ENCODE measurements at regions not wholly inside any gene's neighbourhood (a gene's known extent, or its start where the extent isn't known, plus 50 kb on each side); places are given as distances from the start of the nearest gene placed in this dataset.

- DNase-seq: peak; percentile 38
Observed at GRCh38 chr5:93161661-93162654, 419.1 kb downstream of the NR2F1-AS1 start.

GRCh38 chr5:93158841-93159240 is 422.2 kb downstream of the NR2F1-AS1 start:
- DNase-seq: no peak

GRCh38 chr5:93156566-93156965 is 424.5 kb downstream of the NR2F1-AS1 start:
- DNase-seq: no peak

GRCh38 chr5:93154535-93154934 is 426.5 kb downstream of the NR2F1-AS1 start:
- DNase-seq: no peak

- DNase-seq: no peak
Observed at GRCh38 chr5:93153461-93153860, 427.6 kb downstream of the NR2F1-AS1 start.

GRCh38 chr5:93151896-93152295 is 429.1 kb downstream of the NR2F1-AS1 start:
- no peak for DNase-seq

GRCh38 chr5:93151121-93151520 is 429.9 kb downstream of the NR2F1-AS1 start:
- no peak for DNase-seq

- no peak for DNase-seq
Observed at GRCh38 chr5:93150311-93151012, 430.6 kb downstream of the NR2F1-AS1 start.

GRCh38 chr5:93145767-93146166 is 435.3 kb downstream of the NR2F1-AS1 start:
- no peak for DNase-seq

- no peak for DNase-seq
Observed at GRCh38 chr5:93145019-93145418, 436.0 kb downstream of the NR2F1-AS1 start.

GRCh38 chr5:93141969-93142368 is 439.1 kb downstream of the NR2F1-AS1 start:
- DNase-seq: no peak

- DNase-seq: peak; percentile 29
Observed at GRCh38 chr5:93130624-93131490, 450.2 kb downstream of the NR2F1-AS1 start.

GRCh38 chr5:93126634-93127033 is 454.4 kb downstream of the NR2F1-AS1 start:
- no peak for DNase-seq

GRCh38 chr5:93123127-93123526 is 457.9 kb downstream of the NR2F1-AS1 start:
- peak; percentile 17 for DNase-seq

- DNase-seq: no peak
Observed at GRCh38 chr5:93122446-93122845, 458.6 kb downstream of the NR2F1-AS1 start.

GRCh38 chr5:93120771-93121170 is 460.2 kb downstream of the NR2F1-AS1 start:
- DNase-seq: no peak

- no peak for DNase-seq
Observed at GRCh38 chr5:93120051-93120450, 461.0 kb downstream of the NR2F1-AS1 start.

- DNase-seq: no peak
Observed at GRCh38 chr5:93117751-93118531, 463.1 kb downstream of the NR2F1-AS1 start.

- DNase-seq: no peak
Observed at GRCh38 chr5:93107805-93108520, 473.1 kb downstream of the NR2F1-AS1 start.

GRCh38 chr5:93107141-93107540 is 473.9 kb downstream of the NR2F1-AS1 start:
- DNase-seq: no peak

GRCh38 chr5:93101661-93102060 is 479.4 kb downstream of the NR2F1-AS1 start:
- DNase-seq: no peak
